SU-DHL-6 (cell line): ENCODE measurements at regions not wholly inside any gene's neighbourhood (a gene's known extent, or its start where the extent isn't known, plus 50 kb on each side); places are given as distances from the start of the nearest gene placed in this dataset.

Source experiments
- CTCF ChIP-seq: fragments of 200-600 bp; sonication (generic); IDR thresholded peaks from one replicate; pipeline ENCODE4 v1.5.1; 2017; ENCODE audit warnings: antibody characterized with exemption, mild to moderate bottlenecking, low read length, moderate library complexity; ENCODE audit not compliant: insufficient read depth, poor library complexity, severe bottlenecking
- EZH2phosphoT487 ChIP-seq: fragments of 200-600 bp; sonication (generic), shearing (Covaris generic); conservative IDR thresholded peaks from 2 replicates; pipeline ENCODE4 v1.6.1; 2018; ENCODE audit warnings: mild to moderate bottlenecking, antibody characterized with exemption, low read length, moderate library complexity, mixed read lengths

DNA sequence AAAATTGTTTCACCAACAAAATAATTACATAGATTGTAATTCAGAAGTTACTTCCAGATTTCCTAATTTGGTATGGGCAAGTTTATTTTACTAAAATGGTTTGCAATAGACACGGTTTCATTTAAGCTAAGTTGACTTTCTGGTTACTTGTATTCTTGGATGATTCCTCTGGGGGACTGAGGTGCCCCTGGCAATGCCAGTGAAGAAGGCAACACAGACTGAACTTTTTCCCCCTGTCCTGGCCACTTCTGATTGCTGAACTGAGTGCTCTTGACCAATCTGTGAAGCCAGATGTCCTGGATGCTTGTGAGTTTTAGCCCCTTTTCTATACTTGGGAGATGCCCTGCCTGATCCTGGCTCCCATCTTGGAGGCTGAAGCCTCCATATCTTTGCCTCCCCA lies 66.3 kb upstream of the FANCC start:
- TF ChIP-seq CTCF: no peak
- no peak for TF ChIP-seq EZH2phosphoT487
